Osteoblast (primary cell): ENCODE measurements at regions not wholly inside any gene's neighbourhood (a gene's known extent, or its start where the extent isn't known, plus 50 kb on each side); places are given as distances from the start of the nearest gene placed in this dataset.

Source experiments
- DNase-seq: peaks from one replicate; pipeline ENCODE4 v3.0.0; 2011; ENCODE audit warnings: low spot score, mixed read lengths; ENCODE audit not compliant: insufficient read length; ENCODE audit errors: missing footprints
- H2AFZ ChIP-seq: 2 replicates; pipeline ENCODE4 v1.6.0; 2011; ENCODE audit warnings: mild to moderate bottlenecking, low read length
- H3K27ac ChIP-seq: 2 replicates; pipeline ENCODE4 v1.5.1; 2011; ENCODE audit warnings: mild to moderate bottlenecking, low read depth, low read length, moderate library complexity
- H3K27me3 ChIP-seq: 2 replicates; pipeline ENCODE4 v1.6.0; 2012; ENCODE audit warnings: mild to moderate bottlenecking, control low read depth, inconsistent platforms, low read length, moderate library complexity; ENCODE audit not compliant: insufficient read depth
- H3K36me3 ChIP-seq: 2 replicates; pipeline ENCODE4 v1.5.1; 2011; ENCODE audit warnings: mild to moderate bottlenecking, low read length, control low read depth, moderate library complexity; ENCODE audit not compliant: insufficient read depth
- H3K4me1 ChIP-seq: 2 replicates; pipeline ENCODE4 v1.5.1; 2011; ENCODE audit warnings: mild to moderate bottlenecking, low read length, control low read depth, moderate library complexity; ENCODE audit not compliant: insufficient read depth
- H3K4me2 ChIP-seq: 2 replicates; pipeline ENCODE4 v1.6.0; 2011; ENCODE audit warnings: mild to moderate bottlenecking, low read length; ENCODE audit not compliant: insufficient read depth
- H3K4me3 ChIP-seq: fragments of 200-600 bp; sonication (generic); 3 replicates; pipeline ENCODE4 v1.5.1; 2012; ENCODE audit warnings: mild to moderate bottlenecking, low read length, inconsistent platforms; ENCODE audit not compliant: insufficient read depth
- H3K79me2 ChIP-seq: 2 replicates; pipeline ENCODE4 v1.6.0; 2012; ENCODE audit warnings: mild to moderate bottlenecking, low read length, control low read depth, inconsistent platforms; ENCODE audit not compliant: insufficient read depth
- H3K9me3 ChIP-seq: 2 replicates; pipeline ENCODE4 v1.5.1; 2011; ENCODE audit warnings: low read depth, low read length, control low read depth
- H4K20me1 ChIP-seq: 2 replicates; pipeline ENCODE4 v1.6.0; 2012; ENCODE audit warnings: mild to moderate bottlenecking, low read length, control low read depth; ENCODE audit not compliant: insufficient read depth
- CTCF ChIP-seq: IDR thresholded peaks from 2 replicates; pipeline ENCODE4 v1.5.1; 2011; ENCODE audit warnings: mild to moderate bottlenecking, low read depth, low read length, moderate library complexity; ENCODE audit errors: extremely low read depth

GRCh38 chr7:106520962-106521514 lies 139.9 kb downstream of the CCDC71L start:
- peak; percentile 53 for DNase-seq
- no peak overlapping the region for H3K4me3 ChIP-seq
- no peak overlapping the region for H3K4me2 ChIP-seq
- no peak overlapping the region for H2AFZ ChIP-seq
- H3K36me3 ChIP-seq, result no peaks in the 10 kb centered on the region
- H3K27me3 ChIP-seq, result peaks cover 34% of the 10 kb centered on the region
- no peaks in the 10 kb centered on the region for H4K20me1 ChIP-seq
- H3K27ac ChIP-seq, result no peak overlapping the region
- TF ChIP-seq CTCF, result no peak
- H3K4me1 ChIP-seq, result no peaks in the 10 kb centered on the region
- H3K9me3 ChIP-seq, result no peaks in the 10 kb centered on the region
- H3K79me2 ChIP-seq, result no peaks in the 10 kb centered on the region

DNA sequence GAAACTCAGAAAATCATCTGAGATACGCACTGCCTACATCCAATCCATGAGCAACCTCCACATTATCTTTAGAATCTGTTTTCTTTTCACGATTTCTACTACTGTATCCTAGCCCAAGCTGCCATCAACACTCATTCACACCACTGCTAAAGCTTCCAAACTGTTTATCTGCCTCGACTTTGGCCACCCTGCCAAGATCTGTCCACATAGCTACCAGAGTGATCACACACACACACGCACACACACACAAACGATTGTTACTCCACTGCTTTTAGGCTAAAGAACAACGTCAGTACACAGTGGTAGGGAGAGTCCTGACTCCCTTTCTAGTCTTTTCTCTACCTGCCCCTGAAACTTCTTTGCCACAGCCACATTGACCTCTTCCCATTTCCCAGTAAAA lies 142.0 kb downstream of the CCDC71L start:
- no peak overlapping the region for H3K4me2 ChIP-seq
- H3K27me3 ChIP-seq, result peaks cover 42% of the 10 kb centered on the region
- H3K4me3 ChIP-seq, result no peak overlapping the region
- no peaks in the 10 kb centered on the region for H3K79me2 ChIP-seq
- no peaks in the 10 kb centered on the region for H3K4me1 ChIP-seq
- H4K20me1 ChIP-seq, result no peaks in the 10 kb centered on the region
- H3K27ac ChIP-seq, result no peak overlapping the region
- H3K9me3 ChIP-seq, result no peaks in the 10 kb centered on the region
- no peak overlapping the region for H2AFZ ChIP-seq
- no peak for TF ChIP-seq CTCF
- DNase-seq, result no peak
- no peaks in the 10 kb centered on the region for H3K36me3 ChIP-seq

DNA sequence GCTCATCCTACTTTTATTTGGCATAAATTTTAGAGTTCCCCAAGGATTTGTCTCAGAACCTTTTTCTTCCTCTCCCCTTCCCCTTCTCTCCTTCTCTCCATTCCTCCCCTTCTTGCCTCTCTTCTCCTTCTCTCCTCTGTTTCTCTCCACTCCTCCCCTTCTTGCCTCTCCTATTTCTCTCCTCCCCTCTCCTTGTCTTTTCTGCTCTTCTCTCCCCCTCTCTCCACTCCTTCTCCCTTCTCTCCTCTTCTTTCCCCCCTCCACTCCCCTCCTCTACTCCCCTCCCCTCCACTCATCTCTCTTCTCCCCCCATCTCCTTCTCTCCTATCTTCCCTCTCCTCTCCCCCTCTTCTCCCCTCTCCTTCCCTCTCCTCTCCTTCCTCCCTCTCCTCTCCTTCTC lies 142.7 kb downstream of the CCDC71L start:
- H3K36me3 ChIP-seq, result no peaks in the 10 kb centered on the region
- no peaks in the 10 kb centered on the region for H3K4me1 ChIP-seq
- H3K9me3 ChIP-seq, result no peaks in the 10 kb centered on the region
- H4K20me1 ChIP-seq, result no peaks in the 10 kb centered on the region
- H3K79me2 ChIP-seq, result no peaks in the 10 kb centered on the region
- H2AFZ ChIP-seq, result no peak overlapping the region
- H3K27me3 ChIP-seq, result peaks cover 42% of the 10 kb centered on the region
- H3K27ac ChIP-seq, result no peak overlapping the region
- no peak for DNase-seq
- H3K4me3 ChIP-seq, result no peak overlapping the region
- no peak overlapping the region for H3K4me2 ChIP-seq
- TF ChIP-seq CTCF, result no peak

DNA sequence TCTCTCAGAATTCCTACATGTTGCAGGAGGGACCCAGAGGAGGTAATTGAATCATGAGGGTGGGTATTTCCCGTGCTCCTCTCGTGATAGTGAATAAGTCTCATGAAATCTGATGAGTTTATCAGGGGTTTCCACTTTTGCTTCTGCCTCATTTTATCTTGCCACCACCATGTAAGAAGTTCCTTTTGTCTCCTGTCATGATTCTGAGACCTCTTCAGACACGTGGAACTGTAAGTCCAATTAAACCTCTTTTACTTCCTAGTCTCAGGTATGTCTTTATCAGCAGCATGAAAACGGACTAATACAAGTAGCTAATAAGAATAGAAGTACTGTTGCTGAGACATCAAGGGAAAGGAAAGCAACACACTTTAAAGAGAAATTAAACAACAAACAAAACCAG lies 143.4 kb downstream of the CCDC71L start:
- no peak overlapping the region for H3K4me3 ChIP-seq
- no peak overlapping the region for H3K27ac ChIP-seq
- no peak for DNase-seq
- H3K4me1 ChIP-seq, result no peaks in the 10 kb centered on the region
- H3K79me2 ChIP-seq, result no peaks in the 10 kb centered on the region
- H3K4me2 ChIP-seq, result no peak overlapping the region
- H3K36me3 ChIP-seq, result no peaks in the 10 kb centered on the region
- no peaks in the 10 kb centered on the region for H3K9me3 ChIP-seq
- no peak for TF ChIP-seq CTCF
- peaks cover 38% of the 10 kb centered on the region for H3K27me3 ChIP-seq
- H2AFZ ChIP-seq, result no peak overlapping the region
- H4K20me1 ChIP-seq, result no peaks in the 10 kb centered on the region
